Activated T-cell treated with anti-CD3 and anti-CD28 coated beads, Interleukin-2, amount 50 U/mL, for 1 hour (primary cell): ENCODE measurements at regions not wholly inside any gene's neighbourhood (a gene's known extent, or its start where the extent isn't known, plus 50 kb on each side); places are given as distances from the start of the nearest gene placed in this dataset.
"Not testable (repeated sequence)": the region's sequence is repeated elsewhere in the genome, so short reads cannot be mapped to it uniquely, and the experiment has no call there.

ENCODE experiments used
- DNase-seq: peaks from one replicate; pipeline ENCODE4 v3.0.0-alpha.2; 2020

- DNase-seq = no peak
Observed at GRCh38 chr13:52929846-52930245, 81.4 kb upstream of the PCDH8 start.

- DNase-seq = no peak
Observed at GRCh38 chr13:52926971-52927370, 78.5 kb upstream of the PCDH8 start.

DNA sequence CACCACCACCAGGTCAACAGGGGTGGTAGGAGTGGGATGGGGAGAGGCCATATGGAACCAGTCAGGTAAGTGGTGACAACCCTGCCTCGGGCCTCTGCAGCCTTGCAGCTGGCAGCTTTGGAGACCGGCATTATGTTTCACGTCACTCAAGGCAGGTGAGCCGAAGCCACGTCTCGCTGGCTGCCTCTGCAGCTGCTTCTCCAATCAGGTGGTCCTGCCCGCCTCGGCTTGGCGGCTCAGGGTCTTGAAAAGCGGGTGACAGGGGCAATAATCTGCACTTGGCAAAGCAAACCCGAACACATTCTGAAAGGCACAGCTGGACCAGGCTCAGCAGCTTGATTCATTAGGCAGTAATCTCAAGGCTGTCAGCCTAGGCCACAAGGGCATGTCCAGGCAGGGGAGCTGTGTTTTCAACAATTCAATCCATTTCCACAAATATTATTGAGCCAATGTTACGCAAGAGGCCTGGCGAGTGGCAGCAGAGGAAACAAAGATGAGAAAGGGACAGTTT is 77.4 kb upstream of the PCDH8 start:
- DNase-seq = no peak

- DNase-seq = no peak
Observed at GRCh38 chr13:52925251-52925650, 76.8 kb upstream of the PCDH8 start.

GRCh38 chr13:52924289-52925148 is 76.1 kb upstream of the PCDH8 start:
- no peak for DNase-seq

DNA sequence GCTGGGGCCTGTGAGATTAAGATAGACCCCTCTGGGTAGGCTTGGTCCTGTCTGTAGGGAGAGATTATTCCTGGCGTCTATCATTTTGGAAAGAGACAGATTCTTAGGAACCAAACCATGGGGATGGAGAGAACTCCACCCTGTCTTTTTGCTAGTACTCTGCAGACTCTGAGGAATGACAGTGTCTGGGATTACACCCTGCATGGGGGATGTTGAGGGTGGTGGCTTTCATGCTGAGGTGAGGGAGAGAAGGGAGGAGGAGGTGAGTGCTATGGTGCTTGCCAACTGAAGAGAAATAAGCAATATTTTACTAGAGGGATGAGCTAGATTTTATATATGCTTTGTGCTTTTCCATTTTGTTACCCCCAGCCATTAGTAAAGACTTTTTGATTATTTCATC is 74.5 kb upstream of the PCDH8 start:
- DNase-seq = no peak

GRCh38 chr13:52921194-52921593 is 72.8 kb upstream of the PCDH8 start:
- DNase-seq = no peak

DNA sequence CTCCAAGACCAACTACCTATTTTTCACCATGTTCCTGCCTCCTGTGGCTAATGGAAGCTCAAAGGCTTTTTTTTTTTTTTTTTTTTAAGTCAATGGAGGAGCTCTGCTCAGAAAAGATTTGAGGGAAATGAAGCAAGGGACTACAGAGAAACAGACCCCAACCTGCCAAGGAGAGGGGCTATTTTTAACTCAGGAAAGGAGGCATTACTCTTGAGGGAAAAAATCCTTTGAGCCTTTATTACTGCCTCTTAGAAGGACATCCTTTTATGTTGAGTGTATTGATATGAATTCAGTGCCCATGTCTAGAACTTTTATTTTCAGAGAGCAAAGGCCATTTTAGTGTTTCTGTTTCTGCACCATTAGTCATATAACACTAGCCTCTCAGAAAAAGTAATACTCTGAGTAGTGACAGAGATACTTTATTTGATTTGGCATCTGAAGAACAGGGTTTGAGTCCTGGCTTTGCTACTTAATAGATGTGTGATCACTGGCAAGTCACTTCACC is 68.1 kb upstream of the PCDH8 start:
- no peak for DNase-seq

DNA sequence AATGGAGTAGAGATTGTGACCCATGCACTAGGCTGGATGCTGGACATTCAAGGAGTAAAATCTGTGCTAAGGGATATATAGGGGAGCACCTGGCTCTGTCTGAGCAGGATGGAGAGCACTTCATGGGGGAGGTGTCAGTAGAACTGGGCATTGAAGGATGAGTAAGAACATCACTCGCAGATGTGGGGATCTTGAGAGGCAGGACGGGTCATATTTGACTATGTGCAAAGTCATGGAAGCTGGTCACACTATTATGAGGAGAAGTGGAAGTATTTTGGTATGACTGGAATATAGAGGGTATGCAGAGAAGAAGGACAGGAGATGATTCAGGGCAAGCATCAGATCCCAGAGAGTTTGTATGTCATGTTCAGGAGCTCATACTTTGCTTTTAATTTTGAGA is 62.9 kb upstream of the PCDH8 start:
- no peak for DNase-seq

DNA sequence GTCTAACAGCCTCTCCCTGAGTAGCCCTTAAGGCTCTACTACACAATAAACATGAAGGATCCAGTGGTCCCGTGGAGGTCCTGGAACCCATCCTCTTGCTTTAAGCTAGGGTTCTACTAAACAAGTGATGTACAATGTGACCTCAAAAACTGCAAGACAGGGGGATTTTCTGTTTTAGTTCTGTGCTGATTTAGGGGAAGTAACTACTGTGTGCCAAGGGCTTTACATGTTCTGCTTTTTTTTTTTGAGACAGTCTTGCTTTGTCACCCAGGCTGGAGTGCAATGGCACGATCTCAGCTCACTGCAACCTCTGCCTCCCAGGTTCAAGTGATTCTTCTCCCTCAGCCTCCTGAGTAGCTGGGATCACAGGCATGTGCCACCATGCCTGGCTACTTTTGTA is 61.9 kb upstream of the PCDH8 start:
- not testable (repeated sequence) for DNase-seq

- no peak for DNase-seq
Observed at GRCh38 chr13:52906122-52906903, 57.9 kb upstream of the PCDH8 start.

DNA sequence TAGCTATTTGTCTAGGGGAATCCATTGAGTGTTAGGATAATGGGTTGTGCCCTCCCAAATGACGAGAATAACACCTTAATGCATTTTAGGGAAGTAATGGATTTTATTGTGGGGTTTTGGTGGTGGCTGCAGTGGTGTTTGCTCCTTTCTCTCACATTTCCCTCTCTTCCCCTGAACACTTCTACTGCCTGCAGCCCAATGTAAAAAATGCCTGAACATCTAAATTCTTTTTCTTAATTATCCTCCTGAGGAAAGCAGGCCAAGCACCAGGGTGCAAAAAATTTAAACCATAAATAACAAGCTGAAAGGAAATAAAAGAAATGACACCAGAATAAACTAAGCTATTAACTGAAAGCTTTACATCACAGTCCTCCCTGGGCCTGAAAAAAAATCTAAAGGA is 57.3 kb upstream of the PCDH8 start:
- no peak for DNase-seq

GRCh38 chr13:52903320-52903719 is 54.9 kb upstream of the PCDH8 start:
- no peak for DNase-seq

DNA sequence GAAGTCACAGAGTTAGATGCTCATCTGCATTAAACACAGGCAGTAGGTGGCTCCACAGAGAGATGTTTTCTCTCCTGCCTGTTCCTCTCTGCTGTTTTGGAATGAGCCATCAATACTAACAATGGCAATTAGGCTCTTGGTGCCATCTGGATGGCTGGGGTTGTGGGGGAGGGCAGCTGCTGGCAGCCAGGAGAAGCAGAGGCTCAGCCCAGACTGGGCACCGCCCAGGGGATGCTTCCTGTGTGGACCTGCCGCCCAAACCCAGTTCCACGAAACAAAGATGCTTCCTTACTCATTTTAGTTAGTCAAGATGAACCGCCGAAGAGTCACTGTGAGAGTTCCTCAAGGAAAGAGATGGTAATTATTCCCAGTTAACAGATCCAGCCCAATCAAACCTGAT is 50.8 kb upstream of the PCDH8 start:
- DNase-seq = no peak
